ENCODE measurements at regions not wholly inside any gene's neighbourhood (a gene's known extent, or its start where the extent isn't known, plus 50 kb on each side); places are given as distances from the start of the nearest gene placed in this dataset.

- no peak for FAIRE-seq
Measured at GRCh38 chr6:127019828-127020227, 98.6 kb upstream of the RSPO3 start.

GRCh38 chr6:127022302-127022701, 96.2 kb upstream of the RSPO3 start:
- no peak for FAIRE-seq

GRCh38 chr6:127023001-127023778, 95.3 kb upstream of the RSPO3 start:
- FAIRE-seq: no peak

- FAIRE-seq: no peak
Measured at GRCh38 chr6:127026247-127026646, 92.2 kb upstream of the RSPO3 start.

- FAIRE-seq: no peak
Measured at GRCh38 chr6:127030111-127030510, 88.4 kb upstream of the RSPO3 start.

GRCh38 chr6:127030836-127031235, 87.6 kb upstream of the RSPO3 start:
- FAIRE-seq: no peak

GRCh38 chr6:127031511-127031910, 87.0 kb upstream of the RSPO3 start:
- FAIRE-seq: no peak

GRCh38 chr6:127032971-127033370, 85.5 kb upstream of the RSPO3 start:
- FAIRE-seq: no peak

GRCh38 chr6:127051571-127052260, 66.8 kb upstream of the RSPO3 start:
- no peak for FAIRE-seq

- FAIRE-seq: no peak
Measured at GRCh38 chr6:127053032-127053874, 65.2 kb upstream of the RSPO3 start.

GRCh38 chr6:127053875-127054235, 64.6 kb upstream of the RSPO3 start:
- FAIRE-seq: no peak

GRCh38 chr6:127058027-127058426, 60.4 kb upstream of the RSPO3 start:
- FAIRE-seq: no peak

GRCh38 chr6:127058936-127059335, 59.5 kb upstream of the RSPO3 start:
- no peak for FAIRE-seq

Measured in colon (tissue), 2 donors.